ENCODE measurements at regions not wholly inside any gene's neighbourhood (a gene's known extent, or its start where the extent isn't known, plus 50 kb on each side); places are given as distances from the start of the nearest gene placed in this dataset.

GRCh38 chr5:18027241-18027867, 393.1 kb downstream of the TAF11L14 start:
- Histone ChIP-seq H3K27me3 (ENCODE audit: insufficient read depth, low read length) (no peaks in the 10 kb centered on the region), H3K4me3 (ENCODE audit: low read length) (no peak overlapping the region), H3K9me3 (ENCODE audit: low read depth, low read length) (no peaks in the 10 kb centered on the region), H3K4me1 (ENCODE audit: insufficient read depth, low read length) (no peaks in the 10 kb centered on the region)

GRCh38 chr5:18028036-18028435, 393.8 kb downstream of the TAF11L14 start:
- H3K4me1 ChIP-seq (ENCODE audit: insufficient read depth, low read length), result no peaks in the 10 kb centered on the region
- H3K4me3 ChIP-seq (ENCODE audit: low read length), result no peak overlapping the region
- H3K27me3 ChIP-seq (ENCODE audit: insufficient read depth, low read length), result no peaks in the 10 kb centered on the region
- H3K9me3 ChIP-seq (ENCODE audit: low read depth, low read length), result no peaks in the 10 kb centered on the region

- Histone ChIP-seq H3K27me3 (ENCODE audit: insufficient read depth, low read length) (no peaks in the 10 kb centered on the region), H3K4me1 (ENCODE audit: insufficient read depth, low read length) (no peaks in the 10 kb centered on the region), H3K9me3 (ENCODE audit: low read depth, low read length) (no peaks in the 10 kb centered on the region), H3K4me3 (ENCODE audit: low read length) (no peak overlapping the region)
Observed at GRCh38 chr5:18032744-18033143, 398.5 kb downstream of the TAF11L14 start.

GRCh38 chr5:18036531-18036930, 402.3 kb downstream of the TAF11L14 start:
- Histone ChIP-seq H3K4me3 (ENCODE audit: low read length) (no peak overlapping the region), H3K4me1 (ENCODE audit: insufficient read depth, low read length) (no peaks in the 10 kb centered on the region), H3K9me3 (ENCODE audit: low read depth, low read length) (no peaks in the 10 kb centered on the region), H3K27me3 (ENCODE audit: insufficient read depth, low read length) (no peaks in the 10 kb centered on the region)

- Histone ChIP-seq H3K9me3 (ENCODE audit: low read depth, low read length) (no peaks in the 10 kb centered on the region), H3K4me1 (ENCODE audit: insufficient read depth, low read length) (no peaks in the 10 kb centered on the region), H3K27me3 (ENCODE audit: insufficient read depth, low read length) (no peaks in the 10 kb centered on the region), H3K4me3 (ENCODE audit: low read length) (no peak overlapping the region)
Observed at GRCh38 chr5:18037718-18038117, 403.5 kb downstream of the TAF11L14 start.

GRCh38 chr5:18043344-18043743, 409.1 kb downstream of the TAF11L14 start:
- Histone ChIP-seq H3K4me1 (ENCODE audit: insufficient read depth, low read length) (no peaks in the 10 kb centered on the region), H3K27me3 (ENCODE audit: insufficient read depth, low read length) (no peaks in the 10 kb centered on the region), H3K4me3 (ENCODE audit: low read length) (no peak overlapping the region), H3K9me3 (ENCODE audit: low read depth, low read length) (no peaks in the 10 kb centered on the region)

- no peaks in the 10 kb centered on the region for H3K27me3 ChIP-seq (ENCODE audit: insufficient read depth, low read length)
- H3K9me3 ChIP-seq (ENCODE audit: low read depth, low read length), result no peaks in the 10 kb centered on the region
- no peaks in the 10 kb centered on the region for H3K4me1 ChIP-seq (ENCODE audit: insufficient read depth, low read length)
- H3K4me3 ChIP-seq (ENCODE audit: low read length), result no peak overlapping the region
Observed at GRCh38 chr5:18048449-18048848, 414.2 kb downstream of the TAF11L14 start.

- Histone ChIP-seq H3K9me3 (ENCODE audit: low read depth, low read length) (no peaks in the 10 kb centered on the region), H3K27me3 (ENCODE audit: insufficient read depth, low read length) (no peaks in the 10 kb centered on the region), H3K4me3 (ENCODE audit: low read length) (no peak overlapping the region), H3K4me1 (ENCODE audit: insufficient read depth, low read length) (no peaks in the 10 kb centered on the region)
Observed at GRCh38 chr5:18050345-18050744, 416.1 kb downstream of the TAF11L14 start.

- no peak overlapping the region for H3K4me3 ChIP-seq (ENCODE audit: low read length)
- no peaks in the 10 kb centered on the region for H3K4me1 ChIP-seq (ENCODE audit: insufficient read depth, low read length)
- no peaks in the 10 kb centered on the region for H3K9me3 ChIP-seq (ENCODE audit: low read depth, low read length)
Observed at GRCh38 chr5:18050776-18051175, 416.5 kb downstream of the TAF11L14 start.

GRCh38 chr5:18051953-18052352, 417.7 kb downstream of the TAF11L14 start:
- no peaks in the 10 kb centered on the region for H3K9me3 ChIP-seq (ENCODE audit: low read depth, low read length)
- H3K27me3 ChIP-seq (ENCODE audit: insufficient read depth, low read length), result no peaks in the 10 kb centered on the region
- H3K4me1 ChIP-seq (ENCODE audit: insufficient read depth, low read length), result no peaks in the 10 kb centered on the region
- no peak overlapping the region for H3K4me3 ChIP-seq (ENCODE audit: low read length)

More at GRCh38 chr5:18050776-18051175, 416.5 kb downstream of the TAF11L14 start:
- H3K27me3 ChIP-seq (ENCODE audit: insufficient read depth, low read length), result no peaks in the 10 kb centered on the region

GRCh38 chr5:18052569-18052968, 418.3 kb downstream of the TAF11L14 start:
- H3K4me3 ChIP-seq (ENCODE audit: low read length), result no peak overlapping the region
- H3K4me1 ChIP-seq (ENCODE audit: insufficient read depth, low read length), result no peaks in the 10 kb centered on the region

GRCh38 chr5:18057725-18058124, 423.5 kb downstream of the TAF11L14 start:
- Histone ChIP-seq H3K27me3 (ENCODE audit: insufficient read depth, low read length) (no peaks in the 10 kb centered on the region), H3K4me1 (ENCODE audit: insufficient read depth, low read length) (no peaks in the 10 kb centered on the region), H3K4me3 (ENCODE audit: low read length) (no peak overlapping the region), H3K9me3 (ENCODE audit: low read depth, low read length) (no peaks in the 10 kb centered on the region)

More at GRCh38 chr5:18052569-18052968, 418.3 kb downstream of the TAF11L14 start:
- Histone ChIP-seq H3K9me3 (ENCODE audit: low read depth, low read length) (no peaks in the 10 kb centered on the region), H3K27me3 (ENCODE audit: insufficient read depth, low read length) (no peaks in the 10 kb centered on the region)

- Histone ChIP-seq H3K4me1 (ENCODE audit: insufficient read depth, low read length) (no peaks in the 10 kb centered on the region), H3K27me3 (ENCODE audit: insufficient read depth, low read length) (no peaks in the 10 kb centered on the region), H3K9me3 (ENCODE audit: low read depth, low read length) (peaks cover 6% of the 10 kb centered on the region), H3K4me3 (ENCODE audit: low read length) (no peak overlapping the region)
Observed at GRCh38 chr5:18067615-18068014, 433.4 kb downstream of the TAF11L14 start.

- Histone ChIP-seq H3K9me3 (ENCODE audit: low read depth, low read length) (peaks cover 6% of the 10 kb centered on the region), H3K4me1 (ENCODE audit: insufficient read depth, low read length) (no peaks in the 10 kb centered on the region), H3K27me3 (ENCODE audit: insufficient read depth, low read length) (no peaks in the 10 kb centered on the region), H3K4me3 (ENCODE audit: low read length) (no peak overlapping the region)
Observed at GRCh38 chr5:18068826-18069225, 434.6 kb downstream of the TAF11L14 start.

- no peaks in the 10 kb centered on the region for H3K4me1 ChIP-seq (ENCODE audit: insufficient read depth, low read length)
- no peak overlapping the region for H3K4me3 ChIP-seq (ENCODE audit: low read length)
- H3K27me3 ChIP-seq (ENCODE audit: insufficient read depth, low read length), result no peaks in the 10 kb centered on the region
- H3K9me3 ChIP-seq (ENCODE audit: low read depth, low read length), result no peaks in the 10 kb centered on the region
Observed at GRCh38 chr5:18069790-18070189, 435.5 kb downstream of the TAF11L14 start.

- Histone ChIP-seq H3K27me3 (ENCODE audit: insufficient read depth, low read length) (no peaks in the 10 kb centered on the region), H3K9me3 (ENCODE audit: low read depth, low read length) (no peaks in the 10 kb centered on the region), H3K4me3 (ENCODE audit: low read length) (no peak overlapping the region), H3K4me1 (ENCODE audit: insufficient read depth, low read length) (no peaks in the 10 kb centered on the region)
Observed at GRCh38 chr5:18072600-18072999, 438.3 kb downstream of the TAF11L14 start.
